IMR-90 (cell line): ENCODE measurements at regions not wholly inside any gene's neighbourhood (a gene's known extent, or its start where the extent isn't known, plus 50 kb on each side); places are given as distances from the start of the nearest gene placed in this dataset.

Experiments used
- CHD1 ChIP-seq: IDR thresholded peaks from 2 replicates; pipeline ENCODE4 v1.6.1; 2012; ENCODE audit warnings: low read depth, low read length, improper control_type of control experiment
- ELK1 ChIP-seq: fragments of 150-350 bp; IDR thresholded peaks from 2 replicates; pipeline ENCODE4 v1.6.1; 2016; ENCODE audit warnings: low read depth, mild to moderate bottlenecking, low read length, moderate library complexity, borderline replicate concordance
- FOS ChIP-seq: fragments of 150-350 bp; IDR thresholded peaks from 2 replicates; pipeline ENCODE4 v1.6.1; 2016; ENCODE audit warnings: low read depth, low read length
- MAFK ChIP-seq: IDR thresholded peaks from 2 replicates; pipeline ENCODE4 v1.6.1; 2012; ENCODE audit warnings: low read depth, low read length, improper control_type of control experiment
- MXI1 ChIP-seq: IDR thresholded peaks from 2 replicates; pipeline ENCODE4 v1.6.1; 2012; ENCODE audit warnings: low read depth, mild to moderate bottlenecking, low read length, moderate library complexity, borderline replicate concordance
- POLR2A ChIP-seq: IDR thresholded peaks from 2 replicates; pipeline ENCODE4 v1.6.1; 2012; ENCODE audit warnings: mild to moderate bottlenecking, low read depth, low read length
- RAD21 ChIP-seq: IDR thresholded peaks from 2 replicates; pipeline ENCODE4 v1.6.1; 2012; ENCODE audit warnings: low read length, improper control_type of control experiment
- SMC3 ChIP-seq: fragments of 150-350 bp; IDR thresholded peaks from 2 replicates; pipeline ENCODE4 v1.6.1; 2016; ENCODE audit warnings: low read depth, mild to moderate bottlenecking, antibody characterized with exemption, low read length, moderate library complexity
- TF ChIP-seq, protein P1 (sequence below): conservative IDR thresholded peaks from 2 replicates; pipeline ENCODE4 v1.5.1; 2012; ENCODE audit warnings: mild to moderate bottlenecking, low read depth, low read length, improper control_type of control experiment

DNA sequence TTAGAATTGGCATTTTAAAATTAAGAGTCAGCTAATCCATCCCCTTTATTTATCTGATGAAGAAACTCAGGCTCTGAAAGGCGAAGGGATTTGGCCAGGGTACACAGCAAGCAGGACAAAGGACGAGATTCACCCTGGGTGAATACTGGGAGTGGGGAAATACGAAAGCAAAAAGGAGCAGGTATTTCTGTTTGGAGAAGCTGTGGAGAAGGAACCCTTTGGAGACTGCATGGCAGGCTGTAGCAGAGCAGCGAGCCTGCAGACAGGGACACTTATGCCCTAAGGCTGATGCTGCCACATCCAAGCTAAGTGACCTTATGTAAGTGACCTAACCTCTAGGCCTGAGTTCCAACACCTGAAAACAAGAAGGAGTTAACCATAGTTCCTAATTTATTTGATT lies 207.2 kb upstream of the C1orf87 start:
- TF ChIP-seq, protein P1, sequence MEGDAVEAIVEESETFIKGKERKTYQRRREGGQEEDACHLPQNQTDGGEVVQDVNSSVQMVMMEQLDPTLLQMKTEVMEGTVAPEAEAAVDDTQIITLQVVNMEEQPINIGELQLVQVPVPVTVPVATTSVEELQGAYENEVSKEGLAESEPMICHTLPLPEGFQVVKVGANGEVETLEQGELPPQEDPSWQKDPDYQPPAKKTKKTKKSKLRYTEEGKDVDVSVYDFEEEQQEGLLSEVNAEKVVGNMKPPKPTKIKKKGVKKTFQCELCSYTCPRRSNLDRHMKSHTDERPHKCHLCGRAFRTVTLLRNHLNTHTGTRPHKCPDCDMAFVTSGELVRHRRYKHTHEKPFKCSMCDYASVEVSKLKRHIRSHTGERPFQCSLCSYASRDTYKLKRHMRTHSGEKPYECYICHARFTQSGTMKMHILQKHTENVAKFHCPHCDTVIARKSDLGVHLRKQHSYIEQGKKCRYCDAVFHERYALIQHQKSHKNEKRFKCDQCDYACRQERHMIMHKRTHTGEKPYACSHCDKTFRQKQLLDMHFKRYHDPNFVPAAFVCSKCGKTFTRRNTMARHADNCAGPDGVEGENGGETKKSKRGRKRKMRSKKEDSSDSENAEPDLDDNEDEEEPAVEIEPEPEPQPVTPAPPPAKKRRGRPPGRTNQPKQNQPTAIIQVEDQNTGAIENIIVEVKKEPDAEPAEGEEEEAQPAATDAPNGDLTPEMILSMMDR = no peak
- TF ChIP-seq POLR2A (no peak), SMC3 (no peak), MAFK (no peak), RAD21 (no peak), ELK1 (no peak), CHD1 (no peak), FOS (no peak), MXI1 (no peak)
